ENCODE measurements at regions not wholly inside any gene's neighbourhood (a gene's known extent, or its start where the extent isn't known, plus 50 kb on each side); places are given as distances from the start of the nearest gene placed in this dataset.

- TF ChIP-seq GATA3 (IDR thresholded peaks at IDR 0.05; ENCODE audit: low read depth, low read length): no peak
- TF ChIP-seq GATA2 (IDR thresholded peaks at IDR 0.05; ENCODE audit: low read depth, low read length): no peak
Observed at GRCh38 chr7:156082048-156083040, 270.1 kb upstream of the SHH start.

DNA sequence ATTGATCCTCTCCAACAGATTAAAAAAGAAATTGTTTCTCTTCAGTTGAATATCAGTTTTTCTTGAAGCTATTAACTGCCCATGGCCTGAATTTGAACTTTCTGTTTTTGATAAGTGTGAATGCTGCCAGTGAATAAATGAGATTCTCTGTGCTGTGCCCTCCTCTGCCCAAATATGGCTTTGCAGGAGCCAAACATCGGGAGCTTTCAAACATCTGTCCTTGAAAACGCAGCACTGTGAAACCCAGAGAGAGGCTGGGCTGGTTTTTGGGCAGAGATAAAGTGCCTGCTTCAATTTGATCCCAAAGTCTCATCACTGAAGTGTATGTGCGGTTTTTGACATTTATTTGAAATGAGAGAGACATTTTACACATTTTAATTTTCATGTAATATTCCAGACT is 268.3 kb upstream of the SHH start:
- no peak for TF ChIP-seq GATA3 (IDR thresholded peaks at IDR 0.05; ENCODE audit: low read depth, low read length)
- TF ChIP-seq GATA2 (IDR thresholded peaks at IDR 0.05; ENCODE audit: low read depth, low read length): no peak

GRCh38 chr7:156080046-156080445 is 267.8 kb upstream of the SHH start:
- TF ChIP-seq GATA3 (IDR thresholded peaks at IDR 0.05; ENCODE audit: low read depth, low read length) (no peak), GATA2 (IDR thresholded peaks at IDR 0.05; ENCODE audit: low read depth, low read length) (no peak)

DNA sequence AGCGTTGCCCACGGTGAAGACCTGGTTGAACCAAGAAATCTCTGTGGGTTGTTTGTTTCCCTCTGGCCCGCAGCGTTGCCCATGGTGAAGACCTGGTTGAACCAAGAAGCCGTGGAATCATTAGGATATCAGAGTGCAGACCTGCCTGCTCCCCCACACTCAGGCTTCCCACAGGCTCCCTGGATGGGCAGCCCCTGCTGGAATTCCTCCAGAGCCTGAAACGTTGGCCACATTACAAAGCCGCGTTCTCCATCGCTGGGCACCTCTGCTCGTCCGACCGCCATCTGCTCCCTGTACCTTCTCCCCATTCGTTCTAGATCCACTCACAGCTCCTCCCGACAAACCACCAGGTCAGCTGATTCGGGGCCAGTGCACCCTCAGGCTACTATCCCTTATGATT is 266.9 kb upstream of the SHH start:
- no peak for TF ChIP-seq GATA2 (IDR thresholded peaks at IDR 0.05; ENCODE audit: low read depth, low read length)
- TF ChIP-seq GATA3 (IDR thresholded peaks at IDR 0.05; ENCODE audit: low read depth, low read length): no peak

GRCh38 chr7:156074982-156075615 is 262.8 kb upstream of the SHH start:
- TF ChIP-seq GATA2 (IDR thresholded peaks at IDR 0.05; ENCODE audit: low read depth, low read length): no peak
- TF ChIP-seq GATA3 (IDR thresholded peaks at IDR 0.05; ENCODE audit: low read depth, low read length): no peak

GRCh38 chr7:156074084-156074483 is 261.8 kb upstream of the SHH start:
- TF ChIP-seq GATA2 (IDR thresholded peaks at IDR 0.05; ENCODE audit: low read depth, low read length) (no peak), GATA3 (IDR thresholded peaks at IDR 0.05; ENCODE audit: low read depth, low read length) (no peak)

GRCh38 chr7:156073366-156074052 is 261.2 kb upstream of the SHH start:
- TF ChIP-seq GATA2 (IDR thresholded peaks at IDR 0.05; ENCODE audit: low read depth, low read length) (no peak), GATA3 (IDR thresholded peaks at IDR 0.05; ENCODE audit: low read depth, low read length) (no peak)

GRCh38 chr7:156071612-156072011 is 259.3 kb upstream of the SHH start:
- no peak for TF ChIP-seq GATA3 (IDR thresholded peaks at IDR 0.05; ENCODE audit: low read depth, low read length)
- no peak for TF ChIP-seq GATA2 (IDR thresholded peaks at IDR 0.05; ENCODE audit: low read depth, low read length)

- TF ChIP-seq GATA3 (IDR thresholded peaks at IDR 0.05; ENCODE audit: low read depth, low read length) (no peak), GATA2 (IDR thresholded peaks at IDR 0.05; ENCODE audit: low read depth, low read length) (no peak)
Observed at GRCh38 chr7:156069891-156070290, 257.6 kb upstream of the SHH start.

DNA sequence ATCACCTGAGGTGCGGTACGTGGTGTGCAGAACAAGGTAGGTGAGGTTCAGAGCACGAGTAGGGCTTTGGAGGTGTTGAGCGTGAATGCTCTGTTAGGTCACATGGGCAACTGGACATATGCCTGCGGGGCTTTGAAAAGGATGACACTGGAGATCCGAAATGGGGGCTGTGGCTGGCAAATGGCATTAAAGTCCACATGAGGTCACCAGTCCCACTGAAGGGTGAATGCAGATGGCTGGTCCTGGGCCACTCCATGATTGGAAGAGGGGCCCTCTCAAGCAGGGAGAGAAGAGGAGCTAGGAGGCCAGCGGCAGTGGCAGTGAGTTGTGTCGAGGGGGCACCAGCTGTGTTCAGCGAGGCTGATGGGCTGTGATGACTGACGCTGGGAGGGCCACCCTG is 254.9 kb upstream of the SHH start:
- TF ChIP-seq GATA2 (IDR thresholded peaks at IDR 0.05; ENCODE audit: low read depth, low read length) (no peak), GATA3 (IDR thresholded peaks at IDR 0.05; ENCODE audit: low read depth, low read length) (no peak)

- TF ChIP-seq GATA3 (IDR thresholded peaks at IDR 0.05; ENCODE audit: low read depth, low read length) (no peak), GATA2 (IDR thresholded peaks at IDR 0.05; ENCODE audit: low read depth, low read length) (no peak)
Observed at GRCh38 chr7:156065400-156065799, 253.1 kb upstream of the SHH start.

GRCh38 chr7:156064971-156065386 is 252.7 kb upstream of the SHH start:
- TF ChIP-seq GATA2 (IDR thresholded peaks at IDR 0.05; ENCODE audit: low read depth, low read length) (no peak), GATA3 (IDR thresholded peaks at IDR 0.05; ENCODE audit: low read depth, low read length) (no peak)

DNA sequence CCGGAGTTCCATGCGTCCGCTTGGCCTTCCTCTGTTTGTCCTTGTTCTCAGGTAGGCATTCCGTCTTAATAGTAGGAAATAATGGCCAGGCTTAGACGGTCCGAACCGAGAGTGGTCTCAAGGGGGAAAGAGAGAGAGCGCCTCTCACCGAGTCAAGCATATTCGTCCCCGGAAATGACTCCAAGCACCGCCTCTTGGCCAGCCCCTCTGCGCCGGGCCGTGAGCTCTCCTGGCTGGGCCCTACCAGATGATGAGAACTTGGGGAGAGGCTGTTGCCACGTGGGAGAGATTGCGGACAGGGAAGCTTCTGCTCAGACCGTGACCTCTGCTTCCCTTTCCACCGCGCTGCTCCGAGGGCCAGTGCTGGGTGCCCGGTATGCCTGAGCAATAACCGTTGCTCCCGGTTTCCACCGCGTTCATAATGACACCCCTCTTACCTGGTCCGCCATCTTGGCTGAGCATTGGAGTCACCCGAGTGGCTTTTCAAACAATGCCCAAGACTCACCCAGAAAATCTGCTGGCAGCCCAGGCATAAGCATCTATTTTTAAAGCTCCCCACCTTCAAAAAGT is 251.1 kb upstream of the SHH start:
- no peak for TF ChIP-seq GATA3 (IDR thresholded peaks at IDR 0.05; ENCODE audit: low read depth, low read length)
- TF ChIP-seq GATA2 (IDR thresholded peaks at IDR 0.05; ENCODE audit: low read depth, low read length): no peak

- no peak for TF ChIP-seq GATA3 (IDR thresholded peaks at IDR 0.05; ENCODE audit: low read depth, low read length)
- no peak for TF ChIP-seq GATA2 (IDR thresholded peaks at IDR 0.05; ENCODE audit: low read depth, low read length)
Observed at GRCh38 chr7:156062286-156062685, 250.0 kb upstream of the SHH start.

All from SH-SY5Y (cell line).